Heart left ventricle (tissue), 13 donors: ENCODE measurements at regions not wholly inside any gene's neighbourhood (a gene's known extent, or its start where the extent isn't known, plus 50 kb on each side); places are given as distances from the start of the nearest gene placed in this dataset.

Experiments used
- CTCF ChIP-seq, 12 donors: fragments of 200-600 bp; sonication (generic) in 4 of 12; IDR thresholded peaks; one replicate each; pipeline versions ENCODE4 v1.5.0 to v1.8.0; 2018 to 2022; ENCODE audit warnings: antibody characterized with exemption in 12 of 12, mild to moderate bottlenecking in 5 of 12
- POLR2A ChIP-seq, 2 donors: fragments of 450-650 bp; IDR thresholded peaks; one replicate each; pipeline ENCODE4 v1.6.1; 2017; ENCODE audit warnings: antibody characterized with exemption in 2 of 2, mild to moderate bottlenecking in 2 of 2, moderate library complexity in 2 of 2
- donor health status: ischemic (EF 13 %, LVEDD 7.1; RV severe dilation, severe dysfunction).
- donor health status: DM: no; HTN: yes; CAD: no.
- donor health status: DM: no; HTN: no; CAD: no.
- donor health status: ischemic (EF 25% LVEDD 6.9; RV normal size, moderate dysfunction).
- donor health status: ischemic (EF 25% LVEDD 5.7; RV mildly dilated, moderate dysfunction).
- donor health status: ischemic (EF 35%, LVEDD 5.7; RV mildly dilated, moderate dysfunction).
- donor health status: nonischemic (EF 11% LVEDD 7.7; RV severe dilation, severe dysfunction).
- donor health status: DM: yes; HTN: yes; CAD: no.
- donor health status: PGD.
- donor health status: ischemic (EF 29% LVEDD 5.4; RV normal size, mild dysfunction).
- donor health status: nonischemic (EF 23%, LVEDD 6.1; RV moderate dilation, normal function).

GRCh38 chr11:131203040-131203439, 167.4 kb upstream of the NTM start:
- no peak for TF ChIP-seq POLR2A (IDR thresholded peaks at IDR 0.05)
- no peak for TF ChIP-seq CTCF (IDR thresholded peaks at IDR 0.05)
